ENCODE measurements at regions not wholly inside any gene's neighbourhood (a gene's known extent, or its start where the extent isn't known, plus 50 kb on each side); places are given as distances from the start of the nearest gene placed in this dataset.

GRCh38 chr12:58489394-58489793, 430.9 kb downstream of the LRIG3 start:
- no peak for DNase-seq
- H3K36me3 ChIP-seq (ENCODE audit: control insufficient read depth in 4 of 4, insufficient read depth in 4 of 4, low read length in 4 of 4) = no peaks in the 10 kb centered on the region
- TF ChIP-seq CTCF (IDR thresholded peaks at IDR 0.05; ENCODE audit: control extremely low read depth, extremely low read depth) = no peak
- H3K9ac ChIP-seq (ENCODE audit: insufficient read depth in 1 of 2, low read length in 2 of 2) = no peak overlapping the region
- no peak overlapping the region for H3K27ac ChIP-seq (ENCODE audit: low read depth in 1 of 2, low read length in 1 of 2)
- no peaks in the 10 kb centered on the region for H3K27me3 ChIP-seq (ENCODE audit: control insufficient read depth in 3 of 3, insufficient read depth in 3 of 3, low read length in 2 of 3)
- ATAC-seq (ENCODE audit: insufficient read depth, low FRiP score) = no peak
- no peaks in the 10 kb centered on the region for H3K4me1 ChIP-seq (ENCODE audit: control insufficient read depth in 5 of 5, insufficient read depth in 5 of 5, low read length in 5 of 5)
- no peaks in the 10 kb centered on the region for H3K9me3 ChIP-seq (ENCODE audit: control insufficient read depth in 4 of 4, insufficient read depth in 3 of 4, low read length in 3 of 4)
- no peak overlapping the region for H3K4me3 ChIP-seq
- 54 to 62% methylated on average over 1 of the region's 1 CpG for WGBS, 2 donors

DNA sequence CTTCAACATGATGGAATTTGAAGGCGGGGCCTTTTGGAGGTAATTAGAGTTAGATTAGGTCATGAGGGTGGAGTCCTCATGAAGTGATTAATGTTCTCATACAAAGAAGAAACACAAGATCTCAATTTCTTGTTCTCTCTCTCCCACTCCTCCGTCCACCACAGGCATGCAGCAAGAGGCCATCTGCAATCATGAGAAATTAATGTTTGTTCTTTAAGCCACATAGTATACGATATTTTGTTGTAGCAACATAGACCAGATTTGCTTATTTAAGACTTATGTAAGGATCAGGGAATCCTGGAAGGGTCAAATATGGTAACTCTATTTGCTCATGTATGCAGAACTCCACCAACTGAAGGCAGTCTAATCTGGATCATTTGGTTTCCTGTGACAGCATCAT, 429.0 kb downstream of the LRIG3 start:
- Histone ChIP-seq H3K9me3 (ENCODE audit: control insufficient read depth in 4 of 4, insufficient read depth in 3 of 4, low read length in 3 of 4) (no peaks in the 10 kb centered on the region), H3K27me3 (ENCODE audit: control insufficient read depth in 3 of 3, insufficient read depth in 3 of 3, low read length in 2 of 3) (no peaks in the 10 kb centered on the region), H3K4me3 (no peak overlapping the region), H3K27ac (ENCODE audit: low read depth in 1 of 2, low read length in 1 of 2) (no peak overlapping the region), H3K4me1 (ENCODE audit: control insufficient read depth in 5 of 5, insufficient read depth in 5 of 5, low read length in 5 of 5) (no peaks in the 10 kb centered on the region), H3K36me3 (ENCODE audit: control insufficient read depth in 4 of 4, insufficient read depth in 4 of 4, low read length in 4 of 4) (no peaks in the 10 kb centered on the region), H3K9ac (ENCODE audit: insufficient read depth in 1 of 2, low read length in 2 of 2) (no peak overlapping the region)
- DNase-seq (peak in 2 of 3 donors; percentile 4 to 8), ATAC-seq (ENCODE audit: insufficient read depth, low FRiP score) (no peak)
- 81 to 82% methylated on average over 3 of the region's 3 CpGs for whole genome bisulfite sequencing, 2 donors
- no peak for TF ChIP-seq CTCF (IDR thresholded peaks at IDR 0.05; ENCODE audit: control extremely low read depth, extremely low read depth)

DNA sequence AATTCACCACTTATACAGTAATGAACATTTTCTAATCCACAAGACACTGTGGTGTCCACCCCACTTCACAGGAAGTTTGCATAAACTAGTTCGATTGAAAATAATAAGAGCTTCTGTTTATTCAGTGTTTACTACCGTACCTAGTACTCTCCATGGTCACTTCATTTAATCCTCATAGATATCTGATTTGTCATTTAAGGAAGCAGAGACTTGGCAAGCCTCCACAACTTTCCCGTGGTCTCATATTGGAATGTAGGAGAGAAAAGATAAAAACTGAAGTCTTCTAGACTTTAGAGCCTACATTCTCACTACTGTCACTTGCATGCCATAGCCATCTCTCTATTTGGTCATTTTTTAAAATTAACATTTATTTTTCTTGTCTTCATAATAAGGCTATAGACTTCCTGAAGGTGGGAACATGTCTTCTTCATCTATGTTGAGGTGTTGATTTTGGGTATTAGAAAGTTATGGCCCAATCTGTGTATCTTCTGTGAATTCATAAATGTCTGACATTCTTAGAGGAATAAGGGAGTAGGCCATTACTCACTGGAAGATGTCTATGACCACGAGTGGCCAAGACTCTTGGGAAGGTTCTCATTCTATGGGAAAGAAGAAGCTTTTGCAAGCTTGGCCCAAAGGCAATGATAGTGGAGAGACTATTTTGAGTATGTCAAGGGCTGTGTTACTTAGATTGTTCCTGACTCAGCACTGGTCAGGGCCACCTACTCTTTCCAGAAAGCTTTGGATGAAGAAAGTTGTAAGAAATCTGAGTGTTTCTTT, 423.7 kb downstream of the LRIG3 start:
- H3K36me3 ChIP-seq (ENCODE audit: control insufficient read depth in 4 of 4, insufficient read depth in 4 of 4, low read length in 4 of 4) = no peaks in the 10 kb centered on the region

More for the DNA sequence above, 423.7 kb downstream of the LRIG3 start:
- Histone ChIP-seq H3K27ac (ENCODE audit: low read depth in 1 of 2, low read length in 1 of 2) (no peak overlapping the region), H3K9me3 (ENCODE audit: control insufficient read depth in 4 of 4, insufficient read depth in 3 of 4, low read length in 3 of 4) (no peaks in the 10 kb centered on the region), H3K4me1 (ENCODE audit: control insufficient read depth in 5 of 5, insufficient read depth in 5 of 5, low read length in 5 of 5) (no peaks in the 10 kb centered on the region), H3K27me3 (ENCODE audit: control insufficient read depth in 3 of 3, insufficient read depth in 3 of 3, low read length in 2 of 3) (no peaks in the 10 kb centered on the region), H3K4me3 (no peak overlapping the region), H3K9ac (ENCODE audit: insufficient read depth in 1 of 2, low read length in 2 of 2) (no peak overlapping the region)
- WGBS, 2 donors = 67 to 72% methylated on average over 4 of the region's 4 CpGs
- ATAC-seq (ENCODE audit: insufficient read depth, low FRiP score) (no peak), DNase-seq (no peak)
- no peak for TF ChIP-seq CTCF (IDR thresholded peaks at IDR 0.05; ENCODE audit: control extremely low read depth, extremely low read depth)

All from lung (tissue), 11 donors.